Psoas muscle (tissue), 7 donors: ENCODE measurements at regions not wholly inside any gene's neighbourhood (a gene's known extent, or its start where the extent isn't known, plus 50 kb on each side); places are given as distances from the start of the nearest gene placed in this dataset.

Experiments
- ATAC-seq, 4 donors: fragments of 200-7000 bp; cut with Tn5 transposase; one replicate each; pipeline ENCODE4 v1.9.1; 2020; ENCODE audit warnings: moderate library complexity in 3 of 4, mild to moderate bottlenecking in 2 of 4
- DNase-seq, 2 donors: peaks; one replicate each; pipeline ENCODE4 v3.0.0-alpha.2; 2020
- H3K27ac ChIP-seq: fragments of 200-600 bp; one replicate; pipeline ENCODE4 v1.8.0; 2022
- H3K27me3 ChIP-seq, 3 donors: fragments of 200-600 bp in 1 of 3; one replicate each; pipeline versions ENCODE4 v1.6.1 to v1.8.0; 2013 to 2022; ENCODE audit warnings: low read length in 2 of 3, mild to moderate bottlenecking in 2 of 3, moderate library complexity in 1 of 3; ENCODE audit not compliant: insufficient read depth in 3 of 3
- H3K36me3 ChIP-seq, 2 donors: fragments of 200-600 bp in 1 of 2; one replicate each; pipeline versions ENCODE4 v1.6.1 to v1.8.0; 2013 to 2022; ENCODE audit warnings: low read depth in 1 of 2, mild to moderate bottlenecking in 1 of 2, moderate library complexity in 1 of 2; ENCODE audit not compliant: insufficient read depth in 1 of 2
- H3K4me1 ChIP-seq: fragments of 200-600 bp; one replicate; pipeline ENCODE4 v1.8.0; 2022
- H3K4me3 ChIP-seq: fragments of 200-600 bp; one replicate; pipeline ENCODE4 v1.8.0; 2022; ENCODE audit warnings: mild to moderate bottlenecking
- H3K9me3 ChIP-seq: fragments of 200-600 bp; one replicate; pipeline ENCODE4 v1.8.0; 2022
- WGBS, 3 donors: extraction: QIAGEN DNeasy Blood & Tissue Kit; methylation state at CpG; one replicate each; pipeline versions ENCODE4 v1.1.6 to v1.1.7; 2013; 5-methylcytosine and 5-hydroxymethylcytosine counted together
- intact Hi-C, 2 donors: fragments of 100-400 bp; cut with DNase I; formaldehyde crosslinking; loops; one replicate each; pipeline versions ENCODE4 v1.11.0 to v1.14.2; 2022
- TF ChIP-seq, protein P1 (sequence below): fragments of 200-600 bp; IDR thresholded peaks from one replicate; pipeline ENCODE4 v1.8.0; 2022; ENCODE audit warnings: antibody characterized with exemption
- donor health status: healthy with polysubstance abuse.
- donor health status: DM: no; HTN: no; CAD: no; lungs with moderate emphysema.
- donor health status: Bipolar disorder and iron deficiency.
- donor health status: healthy.
- donor health status: DM: yes; HTN: yes; CAD: no.
- donor health status: DM: no; HTN: no; CAD: no.
- donor health status: DM: yes; HTN: yes; CAD: no.

- TF ChIP-seq, protein P1, sequence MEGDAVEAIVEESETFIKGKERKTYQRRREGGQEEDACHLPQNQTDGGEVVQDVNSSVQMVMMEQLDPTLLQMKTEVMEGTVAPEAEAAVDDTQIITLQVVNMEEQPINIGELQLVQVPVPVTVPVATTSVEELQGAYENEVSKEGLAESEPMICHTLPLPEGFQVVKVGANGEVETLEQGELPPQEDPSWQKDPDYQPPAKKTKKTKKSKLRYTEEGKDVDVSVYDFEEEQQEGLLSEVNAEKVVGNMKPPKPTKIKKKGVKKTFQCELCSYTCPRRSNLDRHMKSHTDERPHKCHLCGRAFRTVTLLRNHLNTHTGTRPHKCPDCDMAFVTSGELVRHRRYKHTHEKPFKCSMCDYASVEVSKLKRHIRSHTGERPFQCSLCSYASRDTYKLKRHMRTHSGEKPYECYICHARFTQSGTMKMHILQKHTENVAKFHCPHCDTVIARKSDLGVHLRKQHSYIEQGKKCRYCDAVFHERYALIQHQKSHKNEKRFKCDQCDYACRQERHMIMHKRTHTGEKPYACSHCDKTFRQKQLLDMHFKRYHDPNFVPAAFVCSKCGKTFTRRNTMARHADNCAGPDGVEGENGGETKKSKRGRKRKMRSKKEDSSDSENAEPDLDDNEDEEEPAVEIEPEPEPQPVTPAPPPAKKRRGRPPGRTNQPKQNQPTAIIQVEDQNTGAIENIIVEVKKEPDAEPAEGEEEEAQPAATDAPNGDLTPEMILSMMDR: no peak
- Histone ChIP-seq H3K9me3 (no peaks in the 10 kb centered on the region), H3K4me1 (no peaks in the 10 kb centered on the region), H3K27ac (no peak overlapping the region), H3K36me3 (no peaks in the 10 kb centered on the region), H3K4me3 (no peak overlapping the region), H3K27me3 (no peaks in the 10 kb centered on the region)
- no peak for DNase-seq
- WGBS, 3 donors: 80 to 83% (median 83%) methylated on average over 5 of the region's 5 CpGs
- no peak for ATAC-seq
- intact Hi-C loops: no loop called here
These were observed 206.4 kb upstream of the SPRY1 start for GRCh38 chr4:123190176-123190575.

DNA sequence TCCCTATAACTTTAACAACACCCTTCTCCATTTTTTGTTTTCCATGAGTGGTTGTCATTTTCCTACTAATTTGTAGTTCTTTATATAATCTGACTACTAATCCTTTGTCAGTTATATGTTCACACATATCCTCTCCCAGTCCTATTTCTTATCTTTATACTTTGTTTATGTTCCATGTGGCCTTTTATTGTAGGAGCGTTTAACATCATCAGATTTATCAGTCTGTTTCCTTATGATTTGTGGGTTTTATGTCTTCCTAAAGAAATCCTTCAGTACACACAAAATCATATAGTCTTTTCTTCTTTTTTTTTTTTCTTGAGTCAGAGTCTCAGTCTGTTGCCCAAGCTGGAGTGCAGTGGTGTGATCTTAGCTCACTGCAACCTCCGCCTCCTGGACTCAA, 204.9 kb upstream of the SPRY1 start:
- TF ChIP-seq, protein P1: no peak
- no peak overlapping the region for H3K27ac ChIP-seq
- no peaks in the 10 kb centered on the region for H3K9me3 ChIP-seq
- intact Hi-C loops: no loop called here
- 51 to 99% (median 73%) methylated on average over 2 of the region's 2 CpGs for WGBS, 3 donors
- no peak for ATAC-seq
- no peak for DNase-seq
- H3K4me1 ChIP-seq: no peaks in the 10 kb centered on the region
- no peak overlapping the region for H3K4me3 ChIP-seq
- no peaks in the 10 kb centered on the region for H3K27me3 ChIP-seq
- H3K36me3 ChIP-seq: no peaks in the 10 kb centered on the region

DNA sequence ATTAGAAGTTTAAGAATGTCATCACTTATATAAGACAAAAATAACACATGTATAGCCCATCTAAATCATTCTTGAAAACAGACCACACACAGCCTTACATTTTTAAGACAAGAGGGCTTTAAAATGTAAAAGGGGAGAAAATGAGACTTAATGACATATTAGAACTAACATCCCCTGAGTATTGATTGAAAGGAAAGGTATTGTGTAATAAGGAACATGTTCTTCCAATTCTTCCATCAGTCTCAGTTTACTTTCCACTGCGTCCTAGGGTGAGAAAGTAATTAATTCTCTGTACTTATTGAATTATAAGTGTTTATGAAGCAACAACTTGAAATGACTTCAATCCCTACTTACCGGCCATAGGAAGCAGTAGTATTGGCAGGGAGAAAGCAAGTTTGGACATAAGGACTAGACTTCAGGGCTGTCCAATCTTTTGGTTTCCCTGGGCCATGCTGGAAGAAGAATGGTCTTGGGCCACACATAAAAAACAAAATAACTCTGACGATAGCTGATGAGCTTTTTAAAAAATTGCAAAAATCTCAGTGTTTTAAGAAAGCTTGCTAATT, 202.7 kb upstream of the SPRY1 start:
- H3K4me3 ChIP-seq: no peak overlapping the region
- ATAC-seq: no peak
- WGBS, 3 donors: 66 to 72% (median 70%) methylated on average over 3 of the region's 3 CpGs

GRCh38 chr4:123198706-123199105, 197.9 kb upstream of the SPRY1 start:
- TF ChIP-seq, protein P1: no peak
- no peaks in the 10 kb centered on the region for H3K27me3 ChIP-seq

More for the DNA sequence above, 202.7 kb upstream of the SPRY1 start:
- H3K36me3 ChIP-seq: no peaks in the 10 kb centered on the region
- intact Hi-C loops: no loop called here
- no peak overlapping the region for H3K27ac ChIP-seq
- TF ChIP-seq, protein P1: no peak
- no peaks in the 10 kb centered on the region for H3K4me1 ChIP-seq
- no peaks in the 10 kb centered on the region for H3K27me3 ChIP-seq
- no peak for DNase-seq
- no peaks in the 10 kb centered on the region for H3K9me3 ChIP-seq

More at GRCh38 chr4:123198706-123199105, 197.9 kb upstream of the SPRY1 start:
- no peaks in the 10 kb centered on the region for H3K9me3 ChIP-seq
- no peaks in the 10 kb centered on the region for H3K36me3 ChIP-seq
- no peaks in the 10 kb centered on the region for H3K4me1 ChIP-seq
- intact Hi-C loops: no loop called here
- 92 to 95% (median 93%) methylated on average over 2 of the region's 2 CpGs for WGBS, 3 donors
- no peak overlapping the region for H3K27ac ChIP-seq
- DNase-seq (no peak), ATAC-seq (no peak)
- no peak overlapping the region for H3K4me3 ChIP-seq
